GOT3 (cell line): ENCODE measurements at regions not wholly inside any gene's neighbourhood (a gene's known extent, or its start where the extent isn't known, plus 50 kb on each side); places are given as distances from the start of the nearest gene placed in this dataset.

Experiments
- DNase-seq: peaks from one replicate; lab custom pipeline; 2025; ENCODE audit warnings: mixed read lengths; lab: John Stamatoyannopoulos, UW

GRCh38 chr3:59653405-59654122 is 603.7 kb upstream of the CFAP20DC start:
- DNase-seq = no peak

- no peak for DNase-seq
Observed at GRCh38 chr3:59644479-59645402, 594.9 kb upstream of the CFAP20DC start.

- no peak for DNase-seq
Observed at GRCh38 chr3:59641169-59641899, 591.5 kb upstream of the CFAP20DC start.

- DNase-seq = no peak
Observed at GRCh38 chr3:59632760-59633573, 583.1 kb upstream of the CFAP20DC start.

DNA sequence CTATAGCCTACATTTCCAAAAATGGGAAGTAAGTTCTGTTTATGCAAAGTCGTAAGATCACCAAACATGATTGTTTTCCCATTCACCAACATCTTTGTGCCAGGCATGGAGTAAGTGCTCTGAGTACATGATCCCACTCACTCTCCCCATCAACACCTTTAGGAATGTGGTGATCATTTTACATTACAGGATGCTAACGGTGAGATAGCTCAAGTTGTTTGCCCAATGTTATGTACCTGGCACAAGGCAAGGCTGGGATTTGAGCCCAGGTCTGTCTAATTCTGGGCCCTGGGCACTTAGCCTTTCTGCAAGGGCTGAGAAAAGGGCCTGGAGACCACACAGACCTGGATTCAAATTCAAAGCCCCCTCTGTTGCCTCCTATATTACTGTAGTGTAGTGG is 581.7 kb upstream of the CFAP20DC start:
- no peak for DNase-seq

DNA sequence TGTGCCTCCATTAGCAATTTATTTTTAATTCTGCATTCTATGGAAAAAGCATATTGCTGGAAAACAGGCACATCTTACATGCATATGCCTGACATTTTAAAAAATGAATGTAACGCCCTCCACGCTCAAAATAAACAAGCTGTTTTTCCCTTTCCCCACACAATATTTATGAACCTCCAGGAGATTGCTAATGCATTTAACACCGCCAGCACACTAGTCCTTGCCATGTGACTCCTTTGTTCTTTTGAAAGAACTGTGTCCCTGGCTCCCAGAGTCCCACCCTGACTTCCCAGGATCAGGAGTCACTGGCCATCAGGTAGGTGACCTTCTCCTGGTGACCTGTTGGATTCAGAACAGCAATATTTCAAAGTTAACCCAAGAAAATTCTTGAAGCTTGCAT is 571.2 kb upstream of the CFAP20DC start:
- DNase-seq = no peak

GRCh38 chr3:59620325-59620724 is 570.5 kb upstream of the CFAP20DC start:
- DNase-seq = no peak

DNA sequence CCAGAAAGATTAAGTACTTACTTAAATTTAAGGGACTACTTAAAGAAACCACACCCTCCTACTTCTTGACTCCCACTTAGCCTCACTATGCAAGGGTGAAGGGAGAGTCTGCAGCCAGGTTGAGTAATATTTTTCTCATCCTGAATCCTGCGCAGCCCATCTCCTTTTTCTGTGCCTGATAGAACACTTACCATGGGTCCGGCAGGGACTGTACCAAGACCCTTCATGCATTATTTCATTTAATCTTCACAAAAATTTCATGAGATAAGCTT is 562.6 kb upstream of the CFAP20DC start:
- no peak for DNase-seq

DNA sequence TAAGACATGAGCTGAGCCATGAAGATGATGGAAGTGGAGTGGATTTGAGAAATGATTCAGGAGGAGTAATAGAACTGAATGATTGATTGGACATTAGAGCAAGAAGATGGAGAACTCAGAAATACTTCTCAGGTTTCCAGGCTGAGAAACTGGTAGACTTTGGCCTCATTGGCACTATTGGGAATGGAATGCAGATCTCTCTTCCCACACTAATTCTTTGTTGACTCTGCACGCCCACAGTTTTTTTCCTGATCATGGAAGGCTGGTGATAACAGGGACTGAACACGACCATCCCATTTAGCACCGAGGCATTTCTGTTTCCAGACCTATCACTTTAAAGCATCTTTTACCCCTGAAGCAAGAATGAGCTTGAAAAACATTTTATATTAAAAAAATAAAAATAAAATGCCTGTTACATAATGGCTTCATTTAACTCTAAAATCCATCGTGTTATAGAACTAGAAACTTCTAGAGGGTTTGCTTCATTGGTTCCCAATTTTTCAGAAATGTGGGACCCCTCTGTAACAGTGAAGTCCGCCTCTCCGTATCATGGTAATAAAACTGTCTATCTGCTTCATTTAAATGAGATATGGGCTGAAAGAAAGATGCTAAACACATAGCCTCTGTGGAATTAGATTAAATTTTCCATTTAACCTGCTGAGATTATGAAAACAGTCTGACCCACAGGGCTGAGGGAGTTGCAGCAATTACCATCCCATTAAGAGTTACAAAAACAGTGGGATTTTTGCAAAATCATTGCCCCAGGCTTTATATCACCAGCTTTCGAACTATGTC is 562.0 kb upstream of the CFAP20DC start:
- no peak for DNase-seq

GRCh38 chr3:59609657-59610348 is 560.0 kb upstream of the CFAP20DC start:
- DNase-seq = no peak

- DNase-seq = no peak
Observed at GRCh38 chr3:59608356-59608755, 558.5 kb upstream of the CFAP20DC start.

- no peak for DNase-seq
Observed at GRCh38 chr3:59607656-59608055, 557.8 kb upstream of the CFAP20DC start.

- DNase-seq = no peak
Observed at GRCh38 chr3:59606638-59607266, 556.9 kb upstream of the CFAP20DC start.

GRCh38 chr3:59605944-59606534 is 556.2 kb upstream of the CFAP20DC start:
- DNase-seq = no peak

DNA sequence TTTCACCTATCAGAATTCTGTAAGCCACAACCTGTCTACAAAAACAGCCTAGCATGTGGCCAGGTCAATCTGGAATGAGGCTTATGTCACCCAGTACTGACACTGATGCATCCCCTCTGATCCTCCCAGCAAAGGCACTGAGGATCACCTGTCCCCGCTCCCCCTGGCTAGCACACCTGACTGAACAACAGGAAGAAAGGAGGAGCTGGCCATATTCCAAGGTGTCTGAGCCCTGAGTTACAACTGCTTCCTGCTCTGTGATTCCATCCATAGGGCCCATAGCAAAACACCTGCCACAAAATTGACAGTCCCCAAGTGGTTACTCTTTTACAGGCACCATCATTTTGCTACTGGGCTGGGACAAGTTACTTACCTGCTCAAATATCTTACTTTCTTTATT is 555.5 kb upstream of the CFAP20DC start:
- no peak for DNase-seq

DNA sequence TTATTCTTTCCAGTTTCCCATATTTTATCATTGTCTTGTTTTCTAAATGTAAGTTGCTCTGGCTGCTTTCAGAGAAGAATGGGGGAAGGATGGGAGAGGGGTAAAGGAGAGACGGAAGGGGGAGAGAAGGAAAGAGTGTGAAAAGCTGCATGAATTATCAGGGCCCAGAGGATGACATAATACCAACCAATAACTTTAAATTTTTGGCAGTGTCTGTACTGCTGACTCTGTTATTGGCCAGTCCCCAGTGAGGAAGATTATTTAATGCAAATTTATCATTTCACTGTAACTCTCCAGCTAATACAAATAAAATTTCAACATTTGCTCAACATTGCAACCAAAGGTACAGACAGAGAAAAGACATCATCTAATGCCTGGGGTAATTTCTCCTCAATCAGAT is 551.7 kb upstream of the CFAP20DC start:
- no peak for DNase-seq

DNA sequence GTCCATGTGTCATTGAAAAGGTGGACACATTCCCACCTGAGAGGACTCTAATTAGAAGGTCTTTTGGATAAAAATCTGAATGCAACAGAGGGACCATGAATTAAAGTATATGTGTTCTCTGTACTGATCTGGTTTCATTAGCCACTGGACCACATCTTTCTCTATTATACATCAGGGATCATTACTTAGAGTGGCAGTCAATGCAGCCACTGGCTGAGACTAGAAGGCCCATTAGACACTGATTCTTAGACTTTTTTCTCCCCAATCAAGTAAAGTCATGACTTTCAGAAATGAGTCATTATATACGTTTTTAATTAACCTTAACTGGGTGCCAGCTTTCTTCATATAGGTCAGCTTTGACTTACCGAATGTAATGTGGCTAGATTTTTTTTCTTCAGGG is 550.8 kb upstream of the CFAP20DC start:
- no peak for DNase-seq

DNA sequence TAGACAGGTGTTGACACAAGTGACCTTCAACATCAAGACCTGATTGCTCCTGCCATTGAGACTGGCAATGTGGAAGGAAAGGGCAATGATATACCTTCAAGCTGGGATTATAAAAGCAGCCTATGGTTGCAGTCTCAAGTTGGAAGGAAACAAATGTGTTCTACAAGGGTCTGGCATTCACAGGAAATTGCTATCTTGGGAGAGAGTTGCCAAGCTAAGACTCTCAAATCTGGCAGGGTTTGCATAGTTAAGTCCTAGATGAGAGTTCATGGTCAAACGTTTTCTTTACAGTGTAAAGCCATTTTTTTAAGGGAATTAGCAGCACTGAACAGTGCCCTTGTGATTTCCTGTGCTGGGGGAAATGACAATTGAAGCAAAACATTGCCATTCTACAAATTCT is 546.9 kb upstream of the CFAP20DC start:
- DNase-seq = no peak

GRCh38 chr3:59595830-59596229 is 546.0 kb upstream of the CFAP20DC start:
- no peak for DNase-seq

- DNase-seq = no peak
Observed at GRCh38 chr3:59593380-59593779, 543.6 kb upstream of the CFAP20DC start.
